Lung (tissue), 11 donors: ENCODE measurements at regions not wholly inside any gene's neighbourhood (a gene's known extent, or its start where the extent isn't known, plus 50 kb on each side); places are given as distances from the start of the nearest gene placed in this dataset.
"Not testable (repeated sequence)": the region's sequence is repeated elsewhere in the genome, so short reads cannot be mapped to it uniquely, and the experiment has no call there.

Experiments
- ATAC-seq: fragments of 200-7000 bp; cut with Tn5 transposase; one replicate; pipeline ENCODE4 v1.9.1; 2020; ENCODE audit warnings: moderate number of reproducible peaks; ENCODE audit not compliant: insufficient read depth, low FRiP score
- DNase-seq, 3 donors: peaks; one replicate each; pipeline ENCODE4 v3.0.0-alpha.2; 2013 to 2017
- H3K27ac ChIP-seq, 2 donors: one replicate each; pipeline ENCODE4 v1.5.1; 2013; ENCODE audit warnings: mild to moderate bottlenecking in 2 of 2, moderate library complexity in 2 of 2, control low read depth in 1 of 2, inconsistent platforms in 1 of 2, low read depth in 1 of 2, low read length in 1 of 2
- H3K27me3 ChIP-seq, 3 donors: one replicate each; pipeline ENCODE4 v1.5.1; 2013; ENCODE audit warnings: low read length in 2 of 3; ENCODE audit not compliant: control insufficient read depth in 3 of 3, insufficient read depth in 3 of 3
- H3K36me3 ChIP-seq, 4 donors: one replicate each; pipeline ENCODE4 v1.5.1; 2013; ENCODE audit warnings: low read length in 4 of 4, mild to moderate bottlenecking in 1 of 4, moderate library complexity in 1 of 4; ENCODE audit not compliant: control insufficient read depth in 4 of 4, insufficient read depth in 4 of 4
- H3K4me1 ChIP-seq, 5 donors: one replicate each; pipeline ENCODE4 v1.5.1; 2013; ENCODE audit warnings: low read length in 5 of 5, mild to moderate bottlenecking in 2 of 5, moderate library complexity in 1 of 5; ENCODE audit not compliant: control insufficient read depth in 5 of 5, insufficient read depth in 5 of 5
- H3K4me3 ChIP-seq: one replicate; pipeline ENCODE4 v1.5.1; 2013; ENCODE audit warnings: mild to moderate bottlenecking, control low read depth, moderate library complexity
- H3K9ac ChIP-seq, 2 donors: one replicate each; pipeline ENCODE4 v1.5.1; 2013; ENCODE audit warnings: low read length in 2 of 2, control low read depth in 1 of 2; ENCODE audit not compliant: insufficient read depth in 1 of 2
- H3K9me3 ChIP-seq, 4 donors: one replicate each; pipeline ENCODE4 v1.5.1; 2013; ENCODE audit warnings: low read length in 3 of 4, mild to moderate bottlenecking in 1 of 4, moderate library complexity in 1 of 4; ENCODE audit not compliant: control insufficient read depth in 4 of 4, insufficient read depth in 3 of 4
- CTCF ChIP-seq: IDR thresholded peaks from 2 replicates; pipeline ENCODE4 v1.5.1; 2012; ENCODE audit warnings: mild to moderate bottlenecking; ENCODE audit errors: control extremely low read depth, extremely low read depth
- WGBS, 2 donors: extraction: QIAGEN DNeasy Blood & Tissue Kit; methylation state at CpG; one replicate each; pipeline ENCODE4 v1.1.7; 2013; 5-methylcytosine and 5-hydroxymethylcytosine counted together
- donor health status: control.
- donor health status: control.
- donor health status: Bipolar disorder and iron deficiency.
- donor health status: healthy.
- donor health status: DM: yes; HTN: yes; CAD: no.

- ATAC-seq (no peak), DNase-seq (no peak)
- H3K27me3 ChIP-seq, result peaks cover 0 to 13% (median 11%) of the 10 kb centered on the region in 3 donors
- H3K36me3 ChIP-seq, result no peaks in the 10 kb centered on the region
- no peak overlapping the region for H3K27ac ChIP-seq
- H3K9ac ChIP-seq, result no peak overlapping the region
- peaks cover 0 to 1% (median 0%) of the 10 kb centered on the region in 4 donors for H3K9me3 ChIP-seq
- H3K4me3 ChIP-seq, result no peak overlapping the region
- TF ChIP-seq CTCF, result no peak
- 65 to 67% methylated on average over 7 of the region's 7 CpGs for WGBS, 2 donors
- peaks cover 0 to 11% (median 5%) of the 10 kb centered on the region in 5 donors for H3K4me1 ChIP-seq
Measured at GRCh38 chr14:103192246-103192840, 69.1 kb downstream of the TNFAIP2 start.

- H3K9me3 ChIP-seq, H3K27me3 ChIP-seq, ATAC-seq, H3K4me3 ChIP-seq, H3K27ac ChIP-seq, H3K9ac ChIP-seq, DNase-seq, H3K36me3 ChIP-seq: not testable (repeated sequence)
- H3K4me1 ChIP-seq, result peaks cover 0 to 11% (median 5%) of the 10 kb centered on the region in 5 donors
- 65 to 72% methylated on average over 4 of the region's 4 CpGs for WGBS, 2 donors
Measured at GRCh38 chr14:103192861-103193260, 69.6 kb downstream of the TNFAIP2 start.

GRCh38 chr14:103193491-103193890 lies 70.2 kb downstream of the TNFAIP2 start:
- not testable (repeated sequence) for H3K27ac ChIP-seq, H3K27me3 ChIP-seq, H3K4me3 ChIP-seq, DNase-seq, H3K9ac ChIP-seq, H3K9me3 ChIP-seq, H3K36me3 ChIP-seq, ATAC-seq
- H3K4me1 ChIP-seq, result peaks cover 0 to 11% (median 7%) of the 10 kb centered on the region in 5 donors
- 90 to 96% methylated on average over 10 of the region's 10 CpGs for WGBS, 2 donors

- Histone ChIP-seq H3K9ac (no peak overlapping the region), H3K4me1 (peaks cover 0 to 13% (median 5%) of the 10 kb centered on the region in 5 donors), H3K4me3 (no peak overlapping the region), H3K27ac (no peak overlapping the region), H3K9me3 (peaks cover 0 to 1% (median 0%) of the 10 kb centered on the region in 4 donors), H3K27me3 (peaks cover 0 to 2% (median 0%) of the 10 kb centered on the region in 3 donors), H3K36me3 (no peaks in the 10 kb centered on the region)
- WGBS, 2 donors, result 77 to 78% methylated on average over 15 to 16 of the region's 16 CpGs
- DNase-seq (peak; percentile 45 to 88 (median 79)), ATAC-seq (no peak)
- TF ChIP-seq CTCF, result no peak
Measured at GRCh38 chr14:103194256-103195045, 71.2 kb downstream of the TNFAIP2 start.
